Neural crest cell (in vitro differentiated cells): ENCODE measurements at regions not wholly inside any gene's neighbourhood (a gene's known extent, or its start where the extent isn't known, plus 50 kb on each side); places are given as distances from the start of the nearest gene placed in this dataset.

Experiments used
- DNase-seq: peaks from one replicate; pipeline ENCODE4 v3.0.0; 2021; ENCODE audit warnings: low read depth, mixed read lengths, low spot score
- H3K27ac Mint-ChIP-seq: one replicate; pipeline ENCODE4 v1.8.0; 2021; ENCODE audit warnings: mild to moderate bottlenecking, mixed read lengths; ENCODE audit not compliant: unreplicated experiment
- H3K27me3 Mint-ChIP-seq: 2 replicates; pipeline ENCODE4 v1.8.0; 2021; ENCODE audit warnings: low read depth, mild to moderate bottlenecking, mixed read lengths
- H3K36me3 Mint-ChIP-seq: 2 replicates; pipeline ENCODE4 v1.8.0; 2021; ENCODE audit warnings: low read depth, mild to moderate bottlenecking, mixed read lengths
- H3K4me1 Mint-ChIP-seq: 2 replicates; pipeline ENCODE4 v1.8.0; 2021; ENCODE audit warnings: mixed read lengths
- H3K4me3 Mint-ChIP-seq: one replicate; pipeline ENCODE4 v1.8.0; 2021; ENCODE audit warnings: mild to moderate bottlenecking, mixed read lengths
- H3K9me3 Mint-ChIP-seq: 2 replicates; pipeline ENCODE4 v1.8.0; 2021; ENCODE audit warnings: mixed read lengths
- TF ChIP-seq, protein P1 (sequence below): fragments of 200-600 bp; sonication (generic); conservative IDR thresholded peaks from 2 replicates; pipeline ENCODE4 v1.5.0; 2021; ENCODE audit warnings: antibody characterized with exemption, mild to moderate bottlenecking

DNA sequence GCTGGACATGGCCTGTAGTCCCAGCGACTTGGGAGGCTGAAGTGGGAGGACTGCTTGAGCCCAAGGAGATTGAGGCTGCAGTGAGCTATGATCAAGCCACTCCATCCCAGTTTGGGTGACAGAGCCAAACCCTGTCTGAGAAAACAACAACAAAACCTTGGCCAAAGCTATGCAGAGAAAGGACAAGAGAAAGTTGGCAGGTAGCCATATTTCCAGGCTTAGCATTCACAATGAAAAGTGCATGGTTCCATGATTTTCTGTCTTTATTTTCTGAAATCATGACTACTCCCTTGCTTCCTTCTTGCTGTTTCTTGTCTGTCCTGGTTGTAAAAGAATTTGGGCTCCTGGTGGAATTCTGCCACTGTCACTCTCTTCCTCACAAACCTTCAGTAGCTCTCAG lies 284.6 kb upstream of the C2CD4B start:
- no peak for DNase-seq
- Mint-ChIP-seq H3K27me3 (no peaks in the 10 kb centered on the region), H3K27ac (no peak overlapping the region), H3K9me3 (no peaks in the 10 kb centered on the region), H3K4me3 (no peak overlapping the region), H3K4me1 (peaks cover 11% of the 10 kb centered on the region), H3K36me3 (no peaks in the 10 kb centered on the region)
- TF ChIP-seq, protein P1, sequence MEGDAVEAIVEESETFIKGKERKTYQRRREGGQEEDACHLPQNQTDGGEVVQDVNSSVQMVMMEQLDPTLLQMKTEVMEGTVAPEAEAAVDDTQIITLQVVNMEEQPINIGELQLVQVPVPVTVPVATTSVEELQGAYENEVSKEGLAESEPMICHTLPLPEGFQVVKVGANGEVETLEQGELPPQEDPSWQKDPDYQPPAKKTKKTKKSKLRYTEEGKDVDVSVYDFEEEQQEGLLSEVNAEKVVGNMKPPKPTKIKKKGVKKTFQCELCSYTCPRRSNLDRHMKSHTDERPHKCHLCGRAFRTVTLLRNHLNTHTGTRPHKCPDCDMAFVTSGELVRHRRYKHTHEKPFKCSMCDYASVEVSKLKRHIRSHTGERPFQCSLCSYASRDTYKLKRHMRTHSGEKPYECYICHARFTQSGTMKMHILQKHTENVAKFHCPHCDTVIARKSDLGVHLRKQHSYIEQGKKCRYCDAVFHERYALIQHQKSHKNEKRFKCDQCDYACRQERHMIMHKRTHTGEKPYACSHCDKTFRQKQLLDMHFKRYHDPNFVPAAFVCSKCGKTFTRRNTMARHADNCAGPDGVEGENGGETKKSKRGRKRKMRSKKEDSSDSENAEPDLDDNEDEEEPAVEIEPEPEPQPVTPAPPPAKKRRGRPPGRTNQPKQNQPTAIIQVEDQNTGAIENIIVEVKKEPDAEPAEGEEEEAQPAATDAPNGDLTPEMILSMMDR: no peak

DNA sequence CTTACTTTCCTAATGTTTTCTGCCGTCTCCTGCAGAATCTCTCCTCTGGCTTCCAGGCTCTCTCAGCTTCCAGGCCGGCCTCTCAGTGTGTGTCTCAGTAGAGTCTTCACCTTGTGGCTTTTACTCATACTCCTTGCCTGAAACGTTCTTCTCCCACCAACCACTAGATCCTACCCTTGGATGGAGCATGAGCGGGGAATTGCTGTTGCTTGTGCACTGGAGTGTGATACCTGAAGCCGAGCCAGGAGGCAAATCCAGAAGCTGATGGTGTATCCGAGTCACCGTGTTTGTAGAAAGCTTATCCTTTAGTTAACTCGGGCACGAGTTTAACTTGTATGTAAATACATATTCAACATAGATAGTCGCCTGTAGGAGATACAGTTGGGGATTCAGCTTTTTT lies 285.0 kb upstream of the C2CD4B start:
- H3K4me3 Mint-ChIP-seq: no peak overlapping the region
- H3K27me3 Mint-ChIP-seq: no peaks in the 10 kb centered on the region
- no peak for DNase-seq
- H3K9me3 Mint-ChIP-seq: no peaks in the 10 kb centered on the region
- TF ChIP-seq, protein P1: no peak
- H3K36me3 Mint-ChIP-seq: no peaks in the 10 kb centered on the region
- no peak overlapping the region for H3K27ac Mint-ChIP-seq
- H3K4me1 Mint-ChIP-seq: peaks cover 15% of the 10 kb centered on the region

DNA sequence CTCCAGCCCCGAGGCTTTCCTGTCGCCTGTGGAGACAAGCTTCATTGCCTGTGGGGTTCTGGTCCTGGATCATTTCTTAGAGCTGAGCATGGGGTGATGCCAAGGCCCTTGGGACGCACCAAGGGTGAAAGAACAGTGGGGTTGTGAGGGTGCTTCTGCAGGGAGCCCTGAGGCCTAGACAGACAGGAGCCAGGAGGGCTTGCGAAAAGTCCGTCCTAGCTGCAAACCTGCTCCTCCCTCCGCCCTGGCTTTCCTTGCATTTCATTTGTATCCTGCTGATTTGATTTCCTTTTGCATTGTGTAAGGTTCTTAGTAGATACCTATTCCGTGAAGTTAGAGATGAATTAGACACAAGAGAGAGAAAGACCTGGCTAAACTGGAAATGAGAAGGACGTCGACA lies 286.9 kb upstream of the C2CD4B start:
- Mint-ChIP-seq H3K27ac (no peak overlapping the region), H3K27me3 (no peaks in the 10 kb centered on the region), H3K4me1 (peaks cover 30% of the 10 kb centered on the region), H3K9me3 (no peaks in the 10 kb centered on the region), H3K4me3 (no peak overlapping the region), H3K36me3 (no peaks in the 10 kb centered on the region)
- no peak for DNase-seq
- TF ChIP-seq, protein P1: no peak

DNA sequence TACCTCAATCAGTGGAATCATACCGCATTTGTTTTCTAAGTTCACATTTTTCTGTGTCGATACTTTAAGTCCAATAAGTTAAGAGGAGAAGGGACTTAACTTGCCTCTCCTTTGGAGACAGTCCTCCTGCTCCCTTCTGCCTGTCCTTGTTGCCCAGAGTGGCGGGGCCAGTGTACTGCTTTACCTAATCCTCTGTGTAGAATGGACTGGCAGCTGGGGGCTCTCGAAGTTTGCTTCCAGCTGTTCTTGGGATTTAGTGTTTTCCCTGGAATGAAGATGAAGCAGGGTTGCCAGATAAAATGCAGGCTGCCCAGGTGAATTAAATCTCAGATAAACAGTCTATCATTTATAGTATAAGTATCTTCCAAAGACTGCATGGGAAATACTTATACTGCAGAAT lies 287.6 kb upstream of the C2CD4B start:
- Mint-ChIP-seq H3K9me3 (no peaks in the 10 kb centered on the region), H3K27ac (no peak overlapping the region), H3K4me3 (no peak overlapping the region), H3K4me1 (peaks cover 32% of the 10 kb centered on the region), H3K36me3 (no peaks in the 10 kb centered on the region), H3K27me3 (no peaks in the 10 kb centered on the region)
- TF ChIP-seq, protein P1: no peak
- DNase-seq: no peak

DNA sequence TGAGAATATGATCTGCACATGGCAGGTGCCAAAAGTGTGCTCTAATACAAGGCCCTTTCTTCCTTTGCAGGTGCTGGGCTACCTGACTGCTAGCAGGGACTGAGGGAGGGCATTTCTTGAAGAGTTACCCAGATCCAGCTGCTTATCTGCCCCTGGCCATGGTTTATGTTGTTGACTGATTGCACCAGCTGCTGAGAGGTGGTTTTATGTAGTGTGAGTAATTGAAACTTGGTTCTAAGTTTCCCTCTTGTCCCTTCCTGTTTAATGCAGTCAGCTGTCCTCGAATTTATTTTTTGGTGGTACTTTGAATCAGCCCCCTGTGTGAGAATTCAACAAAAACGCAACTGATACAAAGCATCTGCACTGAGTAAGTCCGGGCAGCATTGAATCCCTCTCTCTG lies 288.3 kb upstream of the C2CD4B start:
- no peak for DNase-seq
- Mint-ChIP-seq H3K4me3 (no peak overlapping the region), H3K27me3 (no peaks in the 10 kb centered on the region), H3K27ac (peak overlapping the region; percentile 78), H3K9me3 (no peaks in the 10 kb centered on the region), H3K36me3 (no peaks in the 10 kb centered on the region), H3K4me1 (peaks cover 32% of the 10 kb centered on the region)
- TF ChIP-seq, protein P1: no peak

DNA sequence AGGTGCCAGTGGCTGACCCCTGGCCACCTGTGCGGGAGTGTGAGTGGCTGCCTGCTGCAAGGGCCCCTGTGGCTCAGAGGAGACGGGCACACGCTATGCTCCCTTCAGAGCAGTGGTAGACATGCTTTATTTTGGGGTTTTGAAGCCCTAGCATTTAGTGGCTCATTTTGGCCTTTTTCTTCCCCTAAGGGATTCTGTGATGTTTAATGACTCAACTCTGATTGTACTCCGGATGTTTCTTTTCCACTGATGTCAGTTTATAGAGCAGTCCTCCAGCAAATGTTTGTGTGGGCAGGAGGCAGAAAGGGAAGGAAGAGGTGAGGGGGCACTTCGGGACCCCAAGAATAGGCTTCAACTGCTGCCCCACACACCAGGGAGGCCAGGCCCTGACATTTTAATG lies 288.9 kb upstream of the C2CD4B start:
- Mint-ChIP-seq H3K27ac (peak overlapping the region; percentile 78), H3K4me3 (no peak overlapping the region), H3K36me3 (no peaks in the 10 kb centered on the region), H3K9me3 (no peaks in the 10 kb centered on the region), H3K4me1 (peaks cover 32% of the 10 kb centered on the region), H3K27me3 (no peaks in the 10 kb centered on the region)
- TF ChIP-seq, protein P1: no peak
- no peak for DNase-seq
